Epithelial cell of proximal tubule (primary cell): ENCODE measurements at regions not wholly inside any gene's neighbourhood (a gene's known extent, or its start where the extent isn't known, plus 50 kb on each side); places are given as distances from the start of the nearest gene placed in this dataset.

Experiments used
- DNase-seq: peaks from one replicate; pipeline ENCODE4 v3.0.0-alpha.2; 2011; ENCODE audit warnings: low read depth
- H3K4me3 ChIP-seq: 2 replicates; pipeline ENCODE4 v1.5.1; 2011; ENCODE audit warnings: low read depth, mild to moderate bottlenecking, low read length
- TF ChIP-seq, protein P1 (sequence below): conservative IDR thresholded peaks from 2 replicates; pipeline ENCODE4 v1.5.1; 2012; ENCODE audit warnings: low read depth, mild to moderate bottlenecking, low read length

DNA sequence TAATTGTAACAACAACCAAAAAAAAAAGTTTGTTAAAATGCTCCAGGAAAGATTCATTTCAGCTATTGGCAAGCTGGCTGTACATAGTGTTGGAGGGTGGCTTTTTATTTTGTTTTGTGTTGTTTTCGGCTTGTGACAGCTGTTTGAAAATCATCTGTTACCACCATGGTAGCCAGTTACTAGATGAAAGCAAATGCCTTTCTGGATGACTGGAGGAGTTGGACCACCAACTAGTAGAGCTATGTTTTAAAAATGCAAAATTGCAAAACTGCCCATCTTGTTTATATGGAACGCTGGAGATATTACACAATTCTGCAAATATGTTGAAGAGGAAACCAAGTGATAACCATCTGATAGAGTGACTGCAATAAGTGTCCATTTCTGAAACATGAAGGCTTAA is 53.2 kb upstream of the TNIP3 start:
- TF ChIP-seq, protein P1, sequence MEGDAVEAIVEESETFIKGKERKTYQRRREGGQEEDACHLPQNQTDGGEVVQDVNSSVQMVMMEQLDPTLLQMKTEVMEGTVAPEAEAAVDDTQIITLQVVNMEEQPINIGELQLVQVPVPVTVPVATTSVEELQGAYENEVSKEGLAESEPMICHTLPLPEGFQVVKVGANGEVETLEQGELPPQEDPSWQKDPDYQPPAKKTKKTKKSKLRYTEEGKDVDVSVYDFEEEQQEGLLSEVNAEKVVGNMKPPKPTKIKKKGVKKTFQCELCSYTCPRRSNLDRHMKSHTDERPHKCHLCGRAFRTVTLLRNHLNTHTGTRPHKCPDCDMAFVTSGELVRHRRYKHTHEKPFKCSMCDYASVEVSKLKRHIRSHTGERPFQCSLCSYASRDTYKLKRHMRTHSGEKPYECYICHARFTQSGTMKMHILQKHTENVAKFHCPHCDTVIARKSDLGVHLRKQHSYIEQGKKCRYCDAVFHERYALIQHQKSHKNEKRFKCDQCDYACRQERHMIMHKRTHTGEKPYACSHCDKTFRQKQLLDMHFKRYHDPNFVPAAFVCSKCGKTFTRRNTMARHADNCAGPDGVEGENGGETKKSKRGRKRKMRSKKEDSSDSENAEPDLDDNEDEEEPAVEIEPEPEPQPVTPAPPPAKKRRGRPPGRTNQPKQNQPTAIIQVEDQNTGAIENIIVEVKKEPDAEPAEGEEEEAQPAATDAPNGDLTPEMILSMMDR: no peak
- H3K4me3 ChIP-seq: no peak overlapping the region
- no peak for DNase-seq

DNA sequence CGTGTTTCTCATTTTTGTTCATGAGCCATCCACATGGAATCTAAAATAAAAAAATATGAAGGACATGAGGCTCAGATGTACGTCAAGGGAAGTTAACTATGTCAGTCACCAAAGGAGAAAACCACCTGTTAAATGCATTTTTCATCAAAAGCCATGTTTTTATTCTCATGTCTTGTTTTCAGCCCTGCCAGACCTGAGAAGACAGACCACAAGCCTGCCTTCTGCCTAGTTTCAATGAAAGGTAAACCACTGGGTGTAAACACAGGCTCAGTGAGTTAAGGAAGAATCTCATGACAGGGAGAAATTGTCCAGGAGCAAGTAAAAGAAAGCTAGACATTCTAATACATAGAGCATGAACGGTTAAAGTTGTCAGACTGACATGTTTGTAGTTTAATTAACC is 52.3 kb upstream of the TNIP3 start:
- TF ChIP-seq, protein P1: no peak
- no peak for DNase-seq
- H3K4me3 ChIP-seq: no peak overlapping the region

DNA sequence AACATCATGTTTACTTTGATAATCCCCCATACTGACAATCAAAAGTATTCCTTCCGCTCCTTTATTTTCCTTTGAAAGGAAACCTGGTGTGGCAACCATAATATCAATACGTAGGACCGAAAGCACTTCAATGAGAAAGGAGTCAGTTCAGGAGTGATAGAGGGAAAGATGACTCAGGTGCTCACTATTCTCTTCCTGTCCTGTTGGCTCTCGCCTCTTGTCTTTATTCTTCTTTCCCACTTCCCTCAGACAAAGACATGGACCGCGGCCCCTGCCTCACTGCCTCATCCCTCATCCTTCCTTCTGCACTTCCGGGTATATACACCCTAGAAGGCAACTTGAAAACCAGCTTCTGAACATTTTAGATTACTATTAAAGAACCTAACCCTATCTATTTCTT is 49.8 kb upstream of the TNIP3 start:
- no peak overlapping the region for H3K4me3 ChIP-seq
- DNase-seq: no peak
- TF ChIP-seq, protein P1: no peak
